ENCODE measurements at regions not wholly inside any gene's neighbourhood (a gene's known extent, or its start where the extent isn't known, plus 50 kb on each side); places are given as distances from the start of the nearest gene placed in this dataset.
"Not testable (repeated sequence)": the region's sequence is repeated elsewhere in the genome, so short reads cannot be mapped to it uniquely, and the experiment has no call there.

DNA sequence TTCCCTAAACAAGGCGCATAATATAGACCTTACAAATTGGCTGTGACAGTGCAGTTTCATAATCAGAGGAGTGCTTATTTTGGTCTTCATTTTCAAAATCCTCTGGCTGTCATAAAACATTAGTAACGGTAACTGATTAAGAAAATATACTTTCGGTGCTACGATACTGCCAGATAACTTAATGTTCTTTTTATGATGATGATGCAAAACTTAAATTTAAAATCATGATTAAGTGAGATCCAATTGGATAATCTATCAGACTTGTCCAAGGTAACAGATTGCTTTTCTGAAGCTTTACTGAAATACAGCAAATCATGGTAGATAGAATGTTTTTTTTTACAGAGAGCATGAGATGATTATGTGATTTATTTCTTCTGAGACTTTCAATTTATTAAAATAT lies 364.2 kb upstream of the CNTN3 start:
- DNase-seq = no peak

DNA sequence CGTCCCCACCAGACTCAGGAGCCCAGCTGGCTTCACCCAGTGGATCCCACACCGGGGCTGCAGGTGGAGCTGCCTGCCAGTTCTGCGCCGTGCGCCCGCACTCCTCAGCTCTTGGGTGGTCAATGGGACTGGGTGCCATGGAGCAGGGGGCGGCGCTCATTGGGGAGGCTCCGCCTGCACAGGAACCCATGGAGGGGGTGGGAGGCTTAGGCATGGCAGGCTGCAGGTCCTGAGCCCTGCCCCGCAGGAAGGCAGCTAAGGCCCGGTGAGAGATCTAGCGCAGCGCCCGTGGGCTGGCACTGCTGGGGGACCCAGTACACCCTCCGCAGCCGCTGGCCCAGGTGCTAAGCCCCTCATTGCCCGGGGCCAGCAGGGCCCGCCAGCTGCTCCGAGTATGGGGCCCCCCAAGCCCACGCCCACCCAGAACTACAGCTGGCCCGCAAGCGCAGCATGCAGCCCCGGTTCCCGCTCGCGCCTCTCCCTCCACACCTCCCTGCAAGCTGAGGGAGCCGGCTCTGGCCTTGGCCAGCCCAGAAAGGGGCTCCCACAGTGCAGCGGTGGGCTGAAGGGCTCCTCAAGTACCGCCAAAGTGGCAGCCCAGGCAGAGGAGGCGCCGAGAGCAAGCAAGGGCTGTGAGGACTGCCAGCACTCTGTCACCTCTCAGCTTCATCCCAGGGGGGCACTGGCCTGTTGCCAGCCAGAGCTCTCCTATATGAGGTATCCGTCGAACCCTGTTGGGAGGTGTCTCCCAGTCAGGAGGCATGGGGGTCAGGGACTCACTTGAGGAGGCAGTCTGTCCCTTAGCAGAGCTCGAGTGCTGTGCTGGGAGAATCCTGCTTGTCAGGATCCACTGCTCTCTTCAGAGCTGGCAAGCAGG lies 370.8 kb upstream of the CNTN3 start:
- DNase-seq = not testable (repeated sequence)

DNA sequence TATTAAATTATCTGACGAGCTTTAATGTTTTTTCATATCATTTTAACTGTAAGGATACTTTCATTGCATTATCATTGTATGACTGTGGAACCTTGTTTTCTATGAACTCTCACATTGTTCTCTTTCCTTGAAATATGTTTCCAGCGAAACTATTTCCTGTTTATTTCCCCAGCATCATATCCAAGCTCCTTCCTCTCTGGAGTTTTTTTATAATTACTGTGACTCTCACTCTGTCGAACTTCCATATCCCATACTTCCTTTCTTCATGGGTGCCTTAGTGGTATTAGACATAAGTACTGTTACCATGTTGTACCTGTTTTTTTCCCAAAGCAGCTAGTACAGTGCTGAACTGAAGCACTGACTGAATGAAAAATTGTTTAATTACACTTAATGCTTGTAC lies 373.6 kb upstream of the CNTN3 start:
- DNase-seq = no peak

DNA sequence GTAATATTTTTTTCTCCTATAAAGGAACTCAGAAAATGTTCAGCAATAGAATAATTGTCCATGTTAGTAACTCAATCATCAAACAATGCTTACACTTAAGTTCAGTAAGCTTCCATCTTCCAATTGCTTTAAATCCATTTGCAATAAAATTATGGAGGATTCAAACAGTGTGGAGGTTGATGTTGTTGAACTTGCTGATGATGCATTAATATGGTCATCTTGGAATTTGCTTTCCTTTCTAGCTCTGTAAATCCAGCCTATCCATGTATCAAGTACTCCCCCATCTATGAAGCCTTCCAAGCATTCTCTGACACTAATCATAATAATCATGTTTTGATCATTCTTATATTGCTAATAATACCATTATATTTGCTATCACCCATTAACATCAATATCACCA lies 378.4 kb upstream of the CNTN3 start:
- DNase-seq = no peak

DNA sequence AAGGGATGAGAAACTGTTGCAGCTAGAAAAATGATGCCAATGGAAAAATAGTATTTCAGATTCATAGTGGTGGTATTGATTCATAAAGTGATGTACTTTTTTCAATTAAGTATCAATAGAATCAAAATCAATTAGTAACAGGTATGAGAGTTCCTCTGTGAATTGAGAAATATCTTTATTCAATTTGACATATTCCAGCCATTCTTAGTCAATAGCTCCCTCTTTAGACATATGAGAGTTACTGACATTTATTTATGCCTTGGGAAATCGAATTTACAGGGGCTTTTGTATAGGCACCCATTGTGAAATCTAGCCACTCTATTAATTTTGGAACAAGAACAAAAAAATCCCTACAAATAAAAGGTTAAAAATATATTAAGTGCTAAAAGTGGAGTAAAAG lies 386.9 kb upstream of the CNTN3 start:
- no peak for DNase-seq

DNA sequence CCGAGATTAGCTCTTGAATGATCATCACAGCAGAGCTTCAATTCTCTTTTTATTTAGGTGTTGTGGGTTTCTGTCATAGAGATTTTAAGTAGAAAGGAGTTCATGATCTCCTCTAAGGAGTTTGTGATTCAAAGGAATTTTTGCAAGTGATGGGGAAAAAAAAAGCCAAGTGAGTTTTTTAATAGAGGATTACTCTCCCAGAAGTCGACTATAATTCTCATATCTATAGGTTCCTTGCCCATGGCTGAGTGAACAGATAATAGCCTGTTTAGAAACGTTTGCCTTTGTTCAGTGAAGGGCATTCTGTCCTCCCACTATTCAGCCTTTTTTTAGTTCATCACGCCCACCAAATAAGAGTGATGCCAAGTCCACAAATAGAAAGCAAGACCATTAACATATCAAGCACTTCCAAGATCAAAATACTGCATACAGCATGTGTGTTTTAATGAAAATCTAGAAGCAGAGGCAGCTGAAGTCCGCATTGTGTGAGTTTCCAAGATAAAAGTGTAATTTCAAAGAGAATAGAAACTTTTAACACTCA lies 398.4 kb upstream of the CNTN3 start:
- no peak for DNase-seq

DNA sequence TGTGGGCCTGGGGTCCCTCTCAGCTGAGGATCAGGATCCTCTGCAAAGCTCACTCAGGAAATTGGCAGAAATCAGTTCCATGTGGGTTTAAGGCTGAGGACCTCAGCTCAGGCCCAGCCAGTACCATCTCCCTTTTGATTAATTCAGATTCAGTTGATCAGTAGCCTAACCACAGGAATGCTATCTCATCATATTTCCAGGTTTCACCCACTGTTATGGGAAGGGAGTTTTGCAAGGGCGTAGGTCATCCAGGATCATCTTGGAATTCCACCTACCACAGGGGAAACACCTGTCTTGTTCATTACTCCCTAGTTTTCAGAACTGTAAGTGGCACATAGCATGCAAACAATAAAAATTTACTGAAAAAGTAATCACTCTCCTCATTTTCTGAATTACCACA lies 399.5 kb upstream of the CNTN3 start:
- no peak for DNase-seq

DNA sequence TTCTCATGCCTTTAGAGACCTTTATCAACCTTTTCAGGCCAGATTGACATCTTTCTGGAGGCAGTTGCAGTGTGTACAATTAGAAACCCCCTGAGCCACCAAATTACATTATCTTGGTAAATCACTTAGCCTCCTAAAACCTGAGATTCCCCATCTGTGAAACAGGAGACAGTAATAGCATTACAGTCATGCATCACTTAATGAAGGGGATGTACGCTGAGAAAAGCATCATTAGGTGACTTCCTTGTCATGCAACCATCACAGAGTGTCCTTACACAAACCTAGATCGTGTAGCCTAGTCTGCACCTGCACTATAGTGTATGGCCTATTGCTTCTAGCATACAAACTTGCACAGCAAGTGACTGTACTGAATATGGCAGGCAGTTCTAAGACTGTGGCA lies 400.8 kb upstream of the CNTN3 start:
- DNase-seq = no peak

DNA sequence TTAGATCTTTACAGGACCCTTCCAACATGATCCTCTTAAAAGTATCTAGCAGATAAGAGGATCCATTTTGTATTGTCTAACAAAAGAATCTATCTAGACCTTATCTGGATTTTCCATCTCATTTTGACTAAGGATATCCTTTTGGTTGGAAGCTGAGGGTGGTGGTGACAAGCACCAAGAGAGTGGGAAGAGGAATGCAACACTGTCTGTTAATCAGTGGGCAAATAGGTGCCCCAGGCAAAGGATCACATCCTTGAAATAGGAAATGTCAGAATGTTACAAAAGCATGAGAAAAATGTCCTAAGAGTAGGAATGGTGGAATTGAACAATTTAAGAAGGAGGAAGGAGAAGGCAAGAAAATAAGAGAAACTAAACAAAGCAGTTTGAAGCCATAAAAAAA lies 420.7 kb upstream of the CNTN3 start:
- no peak for DNase-seq

DNA sequence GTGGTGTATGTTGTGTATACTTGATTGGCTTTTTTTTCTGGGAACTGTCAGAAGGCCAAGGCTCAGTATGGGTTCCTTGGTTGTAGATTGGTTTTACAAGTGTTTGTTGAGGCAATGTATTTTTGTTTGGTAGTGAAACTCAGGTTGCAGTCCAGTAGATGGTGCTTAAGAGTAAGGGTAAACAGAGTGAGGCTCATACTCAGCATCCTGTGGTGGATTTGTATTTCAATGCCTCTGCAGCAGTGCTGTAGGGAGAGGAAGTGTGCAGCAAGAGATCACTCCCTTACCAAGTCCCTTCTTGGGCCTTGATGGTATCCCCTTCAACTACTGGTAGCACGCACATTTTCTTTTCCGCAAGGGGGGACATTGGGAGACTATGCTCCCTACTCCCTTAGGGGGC lies 428.5 kb upstream of the CNTN3 start:
- no peak for DNase-seq

DNA sequence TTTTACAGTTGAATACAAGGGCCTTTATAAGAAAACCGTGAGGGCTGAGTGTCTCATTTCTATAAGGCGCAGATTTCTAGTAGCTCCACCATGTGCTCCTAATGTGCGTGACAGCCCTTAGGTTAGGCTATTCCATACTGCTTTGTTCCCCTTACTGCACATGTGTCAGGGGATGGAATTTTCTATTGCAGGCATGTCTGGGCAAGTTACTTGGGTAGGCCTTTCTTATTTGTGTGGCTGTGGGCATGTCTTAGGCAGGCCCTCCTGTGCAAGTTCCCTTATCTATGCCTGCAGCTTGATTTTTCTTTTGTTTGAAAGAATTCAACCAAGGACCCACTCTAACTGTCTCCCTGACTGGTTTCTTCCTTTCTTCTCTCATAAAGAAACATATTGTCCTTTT lies 434.2 kb upstream of the CNTN3 start:
- DNase-seq = no peak

DNA sequence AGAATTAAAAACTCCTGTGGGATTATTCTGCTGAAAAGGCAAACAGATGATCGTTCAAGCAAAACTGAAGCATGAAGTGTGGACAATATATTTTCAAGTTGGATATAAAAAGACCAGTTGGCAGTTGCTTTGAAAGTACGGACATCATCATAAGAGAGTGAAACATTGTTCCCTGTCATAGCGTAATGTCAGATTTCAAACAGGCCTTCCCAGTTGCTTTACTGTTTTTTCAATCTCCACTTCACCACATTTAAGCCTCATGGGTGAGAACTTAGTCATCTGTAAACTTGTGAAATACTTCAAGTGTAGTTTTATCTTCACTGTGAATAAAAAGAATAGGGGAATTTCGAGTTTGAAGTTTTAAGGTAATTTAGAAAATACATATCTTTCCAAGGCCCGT lies 435.1 kb upstream of the CNTN3 start:
- DNase-seq = no peak

DNA sequence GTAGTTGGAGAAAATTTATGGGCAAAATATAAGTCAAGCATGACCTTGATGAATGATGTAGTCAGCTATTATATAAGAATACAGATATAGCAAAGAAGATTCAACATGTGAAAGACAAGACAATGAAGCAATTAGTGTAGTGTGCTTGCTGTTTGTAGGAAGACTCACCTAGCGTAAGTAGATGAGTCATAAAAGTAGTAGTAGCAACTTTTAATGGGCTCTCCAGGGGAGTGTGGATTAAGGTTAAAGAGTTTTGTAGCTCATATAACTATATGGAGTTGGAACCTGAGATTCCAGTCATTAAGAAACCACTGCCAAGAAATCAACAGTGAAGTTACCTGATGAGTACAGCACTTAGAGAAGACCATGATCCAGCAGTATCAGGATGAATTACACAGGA lies 444.7 kb upstream of the CNTN3 start:
- DNase-seq = no peak

DNA sequence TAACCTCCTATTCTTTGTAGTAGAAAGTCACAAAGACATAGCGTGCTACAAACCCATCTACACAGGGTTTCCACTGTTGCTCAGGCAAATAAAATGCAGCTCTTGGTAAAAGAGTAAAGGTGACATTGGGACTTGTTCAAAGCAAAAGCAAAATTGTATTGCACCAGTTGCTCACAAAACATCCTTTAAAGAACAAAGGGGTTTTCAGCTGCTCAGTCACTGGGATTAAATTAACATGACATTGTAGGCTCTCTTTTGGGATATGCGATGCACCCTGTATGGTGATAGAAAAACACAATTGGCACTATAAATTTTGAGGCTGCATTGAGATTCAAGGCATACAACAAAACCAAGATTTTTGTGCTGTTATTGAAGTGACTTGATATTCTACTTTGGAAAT lies 447.3 kb upstream of the CNTN3 start:
- no peak for DNase-seq

DNA sequence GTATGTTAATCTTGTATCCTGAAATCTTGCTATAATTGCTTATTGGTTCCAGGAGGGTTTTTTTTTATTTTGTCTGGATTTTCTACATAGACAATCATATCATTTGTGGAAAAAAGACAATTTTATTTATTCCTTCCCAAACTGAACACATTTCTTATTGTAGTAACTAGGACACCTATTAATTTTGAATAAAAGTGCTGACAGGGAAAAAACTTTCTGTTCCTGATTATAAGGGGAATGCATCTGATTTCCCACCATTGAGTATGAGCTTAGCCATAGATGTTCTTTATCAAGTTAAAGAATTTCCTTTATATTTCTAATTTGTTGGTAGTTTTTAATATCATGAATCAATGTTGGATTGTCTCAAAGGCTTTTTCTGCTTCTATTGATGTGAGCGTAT lies 460.7 kb upstream of the CNTN3 start:
- DNase-seq = no peak

DNA sequence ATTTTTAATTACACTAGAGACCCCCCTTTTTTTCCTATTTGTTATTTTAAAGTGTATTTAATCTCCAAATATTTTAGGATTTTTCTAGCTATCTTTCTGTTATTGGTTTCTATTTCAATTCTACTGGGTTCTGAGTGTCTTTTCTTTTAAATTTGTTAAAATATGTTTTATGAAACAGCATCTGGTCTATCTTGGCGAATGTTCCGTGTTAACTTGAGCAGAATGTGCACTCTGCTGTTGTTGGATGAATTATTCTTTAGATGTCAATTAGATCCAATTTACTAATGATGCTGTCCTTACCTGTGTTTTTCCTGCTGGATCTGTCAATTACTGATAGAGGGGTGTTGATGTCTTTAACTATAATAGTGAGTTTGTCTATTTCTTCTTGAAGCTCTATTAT lies 462.0 kb upstream of the CNTN3 start:
- DNase-seq = no peak

DNA sequence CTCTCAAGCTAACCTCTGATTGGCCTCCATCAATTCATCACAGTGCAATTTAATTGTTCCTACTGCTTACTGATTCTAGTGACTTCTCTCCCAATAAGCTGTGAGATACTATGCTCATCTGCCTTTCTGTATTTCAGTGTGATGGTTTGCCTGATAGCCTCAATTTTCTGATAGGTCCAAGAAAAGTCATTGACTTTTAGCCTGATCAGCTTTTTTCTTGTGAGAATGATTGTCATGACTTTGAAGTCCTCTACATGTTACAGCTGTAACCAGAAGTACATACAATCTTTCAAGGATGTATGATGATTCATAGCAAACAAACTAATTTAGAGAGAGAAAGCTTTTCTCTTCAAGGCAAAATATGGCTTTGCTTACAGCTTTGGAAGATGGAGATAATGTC lies 463.8 kb upstream of the CNTN3 start:
- no peak for DNase-seq

DNA sequence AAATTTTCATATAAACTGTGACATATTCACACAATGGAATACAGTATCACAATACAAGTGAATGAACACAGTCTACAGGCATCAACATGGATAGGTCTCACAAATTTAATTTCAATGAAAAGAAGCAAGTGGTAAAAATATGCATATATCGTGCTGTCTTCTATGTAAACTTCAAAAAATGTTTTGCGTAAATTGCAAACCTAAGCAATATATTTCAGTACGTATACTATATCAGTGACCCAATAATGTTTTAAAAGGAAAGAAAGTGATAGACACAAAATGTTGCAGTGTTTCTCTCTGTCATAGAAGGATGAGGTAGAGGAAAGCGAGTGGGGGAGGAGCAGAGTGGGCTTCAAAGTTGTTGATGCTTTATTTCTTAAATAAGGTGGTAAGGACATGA lies 468.4 kb upstream of the CNTN3 start:
- DNase-seq = no peak

DNA sequence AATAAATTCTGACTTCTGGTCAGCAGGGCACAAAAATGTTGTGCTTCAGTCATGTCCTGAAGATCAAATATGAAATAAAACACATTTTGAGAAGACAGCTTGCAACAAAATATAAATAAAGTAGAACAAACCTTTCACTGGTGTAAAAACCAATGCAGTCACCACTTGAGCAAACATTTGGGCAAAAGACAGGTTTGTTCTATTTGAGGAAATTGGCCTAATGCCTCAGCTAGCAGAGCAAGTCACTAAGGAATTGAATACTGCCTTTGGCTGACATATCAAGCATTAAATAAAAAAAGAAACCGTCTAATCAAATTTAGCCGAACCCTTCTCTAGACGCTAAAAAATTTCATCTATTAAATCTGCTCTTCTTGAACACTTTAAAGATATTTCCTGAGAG lies 475.4 kb upstream of the CNTN3 start:
- no peak for DNase-seq

DNA sequence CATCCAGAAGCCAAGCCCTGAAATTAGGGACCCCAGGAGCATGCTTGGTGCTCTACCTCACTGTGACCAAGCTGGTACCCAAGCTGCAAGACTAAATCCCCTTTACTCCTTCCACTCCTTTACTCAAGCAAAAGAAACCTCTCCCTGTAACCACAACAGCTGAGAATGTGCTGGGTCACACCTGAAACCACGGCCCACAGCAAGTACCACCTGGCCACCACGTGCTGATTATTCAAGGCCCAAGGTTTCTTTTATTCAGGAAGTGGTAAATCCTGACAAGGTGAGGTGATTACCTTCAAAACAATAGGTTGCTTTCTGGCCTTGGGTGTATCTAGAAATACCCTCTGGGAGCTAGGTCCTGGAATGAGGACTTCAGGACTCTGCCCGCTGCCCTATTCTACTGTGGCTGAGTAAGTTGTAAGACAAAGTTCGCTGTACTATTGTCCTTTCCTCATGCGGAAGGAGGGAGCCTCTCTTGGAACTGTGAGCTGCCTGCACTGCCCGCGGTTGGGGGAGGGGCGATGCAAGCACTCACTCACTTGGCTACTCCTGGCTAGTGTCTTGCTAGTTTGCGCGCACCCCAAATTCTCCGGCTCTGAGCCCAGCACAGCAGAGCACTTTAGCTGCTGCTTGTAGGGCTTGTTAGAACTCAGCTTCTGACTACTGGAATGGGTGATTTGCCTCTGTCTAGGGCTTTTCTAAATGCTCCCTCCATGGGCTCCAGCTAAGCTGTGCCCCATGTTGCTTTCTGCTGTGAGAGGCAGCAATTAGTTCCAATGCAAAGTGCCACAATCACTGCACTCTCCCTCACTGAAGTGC lies 487.1 kb upstream of the CNTN3 start:
- DNase-seq = no peak

DNA sequence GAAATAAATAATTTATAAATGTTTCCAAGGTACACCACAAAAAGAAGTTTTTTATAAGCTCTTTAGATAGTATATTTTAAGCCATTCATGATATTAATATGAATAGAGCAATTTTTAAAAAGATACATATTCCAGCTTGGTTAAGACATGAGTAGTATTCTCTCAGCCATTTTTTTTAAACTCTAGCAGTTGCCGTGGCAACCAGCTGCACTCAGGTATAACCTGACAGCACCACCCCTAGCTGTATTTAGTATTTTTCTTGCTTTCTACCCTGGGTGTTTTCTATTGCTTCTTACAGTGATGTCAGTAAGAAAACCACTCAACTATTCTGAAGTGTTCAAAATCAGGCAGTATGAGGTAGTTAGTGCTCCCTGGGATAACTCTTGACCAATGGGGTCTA lies 496.3 kb upstream of the CNTN3 start:
- no peak for DNase-seq

DNA sequence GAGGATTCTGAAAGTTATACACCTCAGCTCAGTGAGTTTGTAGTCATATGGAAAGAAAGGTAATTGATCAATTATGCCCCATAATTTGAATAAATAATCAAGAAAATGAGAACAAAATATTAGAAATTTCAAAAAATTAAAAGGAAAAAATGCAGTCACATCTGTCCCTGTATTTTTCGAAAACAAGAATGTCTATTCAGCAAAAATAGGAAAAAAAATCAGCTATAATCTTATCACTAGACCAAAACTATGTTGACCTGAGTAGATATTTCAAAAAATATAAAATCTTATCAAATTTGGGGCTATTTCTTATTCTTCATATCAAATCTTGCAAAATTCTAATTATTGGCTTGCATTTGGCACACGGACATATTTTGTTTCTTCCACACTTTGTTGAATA lies 501.2 kb upstream of the CNTN3 start:
- DNase-seq = no peak

DNA sequence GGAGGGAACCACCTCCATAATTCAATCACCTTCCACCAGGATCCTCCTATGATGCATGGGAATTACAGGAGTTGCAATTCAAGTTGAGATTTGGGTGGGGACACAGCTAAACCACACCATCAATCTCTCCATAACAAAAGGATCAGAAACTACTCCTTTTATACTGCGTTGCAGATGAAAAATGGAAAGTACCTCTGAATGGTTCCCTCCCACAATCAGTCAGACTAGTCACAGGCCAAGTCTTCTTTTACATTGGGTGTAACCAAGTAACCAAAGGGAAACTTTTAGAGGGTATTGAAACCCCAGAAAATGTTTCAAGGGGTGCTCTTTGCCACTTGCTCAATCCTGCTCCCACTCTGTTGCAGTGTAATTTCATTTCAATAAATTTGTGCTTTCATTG lies 504.3 kb upstream of the CNTN3 start:
- no peak for DNase-seq

DNA sequence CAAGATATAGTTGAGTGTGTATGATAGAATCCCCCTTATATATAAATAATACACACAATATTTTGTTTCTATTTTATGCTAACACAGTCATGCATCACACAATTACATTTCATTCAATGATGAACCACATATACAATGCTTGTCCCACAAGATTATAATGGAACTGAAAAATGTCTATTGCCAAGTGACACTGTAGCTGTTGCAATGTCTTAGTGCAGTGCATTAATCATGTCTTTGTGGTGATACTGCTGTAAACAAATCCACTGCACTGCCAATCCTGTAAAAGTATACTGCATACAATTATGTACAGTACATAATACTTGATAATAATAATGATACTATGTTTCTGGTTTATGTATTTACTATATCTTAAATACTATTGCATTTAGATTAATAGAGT lies 512.1 kb upstream of the CNTN3 start:
- DNase-seq = no peak

Measured in bone marrow (tissue), 2 donors.